ENCODE measurements at regions not wholly inside any gene's neighbourhood (a gene's known extent, or its start where the extent isn't known, plus 50 kb on each side); places are given as distances from the start of the nearest gene placed in this dataset.

DNA sequence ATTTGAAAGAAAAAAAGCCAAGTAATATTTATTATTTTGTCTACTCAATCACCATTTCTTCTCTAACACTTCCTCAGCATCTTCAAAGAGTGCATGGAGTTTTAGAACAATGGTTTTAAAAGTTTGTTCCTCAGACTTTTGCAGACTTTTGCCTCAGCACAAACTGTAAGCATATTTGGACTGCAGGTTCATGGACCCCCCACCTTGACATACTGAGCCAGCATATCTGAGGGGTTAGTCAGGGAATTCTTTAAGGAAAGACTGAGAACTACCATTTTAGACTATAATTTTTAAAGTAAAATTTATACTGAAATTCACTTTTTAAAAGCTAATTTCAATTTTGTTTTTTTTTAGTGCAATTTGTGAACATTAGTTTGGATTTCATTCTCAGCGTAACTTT is 1676.8 kb upstream of the PCDH20 start:
- no peak for TF ChIP-seq ATF7-NPFF (CRISPR knock-in tag; IDR thresholded peaks at IDR 0.05; ENCODE audit: low read depth)
- TF ChIP-seq ZKSCAN8 (CRISPR knock-in tag; IDR thresholded peaks at IDR 0.05; ENCODE audit: borderline replicate concordance): no peak
- TF ChIP-seq CEBPB (IDR thresholded peaks at IDR 0.05; ENCODE audit: borderline replicate concordance, low read depth, low read length): no peak
- TF ChIP-seq SP1 (IDR thresholded peaks at IDR 0.05): no peak
- TF ChIP-seq SP1 (CRISPR knock-in tag; IDR thresholded peaks at IDR 0.05): no peak
- no peak for TF ChIP-seq ZNF33A (CRISPR knock-in tag; IDR thresholded peaks at IDR 0.05; ENCODE audit: borderline replicate concordance)
- TF ChIP-seq NFYB (CRISPR knock-in tag; IDR thresholded peaks at IDR 0.05): no peak
- TF ChIP-seq NFRKB (IDR thresholded peaks at IDR 0.05): no peak
- TF ChIP-seq DPF2 (CRISPR knock-in tag; IDR thresholded peaks at IDR 0.05; ENCODE audit: borderline replicate concordance, low read depth): no peak
- TF ChIP-seq CBFB (CRISPR knock-in tag; IDR thresholded peaks at IDR 0.05): no peak
- TF ChIP-seq POLR2A (IDR thresholded peaks at IDR 0.05; ENCODE audit: insufficient read depth in 1 of 2, low read depth in 2 of 2, low read length in 2 of 2): no peak
- TF ChIP-seq, protein P1, sequence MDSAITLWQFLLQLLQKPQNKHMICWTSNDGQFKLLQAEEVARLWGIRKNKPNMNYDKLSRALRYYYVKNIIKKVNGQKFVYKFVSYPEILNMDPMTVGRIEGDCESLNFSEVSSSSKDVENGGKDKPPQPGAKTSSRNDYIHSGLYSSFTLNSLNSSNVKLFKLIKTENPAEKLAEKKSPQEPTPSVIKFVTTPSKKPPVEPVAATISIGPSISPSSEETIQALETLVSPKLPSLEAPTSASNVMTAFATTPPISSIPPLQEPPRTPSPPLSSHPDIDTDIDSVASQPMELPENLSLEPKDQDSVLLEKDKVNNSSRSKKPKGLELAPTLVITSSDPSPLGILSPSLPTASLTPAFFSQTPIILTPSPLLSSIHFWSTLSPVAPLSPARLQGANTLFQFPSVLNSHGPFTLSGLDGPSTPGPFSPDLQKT (CRISPR knock-in tag; IDR thresholded peaks at IDR 0.05; ENCODE audit: borderline replicate concordance): no peak
- TF ChIP-seq ZNF12 (CRISPR knock-in tag; IDR thresholded peaks at IDR 0.05): no peak
- TF ChIP-seq, protein P2, sequence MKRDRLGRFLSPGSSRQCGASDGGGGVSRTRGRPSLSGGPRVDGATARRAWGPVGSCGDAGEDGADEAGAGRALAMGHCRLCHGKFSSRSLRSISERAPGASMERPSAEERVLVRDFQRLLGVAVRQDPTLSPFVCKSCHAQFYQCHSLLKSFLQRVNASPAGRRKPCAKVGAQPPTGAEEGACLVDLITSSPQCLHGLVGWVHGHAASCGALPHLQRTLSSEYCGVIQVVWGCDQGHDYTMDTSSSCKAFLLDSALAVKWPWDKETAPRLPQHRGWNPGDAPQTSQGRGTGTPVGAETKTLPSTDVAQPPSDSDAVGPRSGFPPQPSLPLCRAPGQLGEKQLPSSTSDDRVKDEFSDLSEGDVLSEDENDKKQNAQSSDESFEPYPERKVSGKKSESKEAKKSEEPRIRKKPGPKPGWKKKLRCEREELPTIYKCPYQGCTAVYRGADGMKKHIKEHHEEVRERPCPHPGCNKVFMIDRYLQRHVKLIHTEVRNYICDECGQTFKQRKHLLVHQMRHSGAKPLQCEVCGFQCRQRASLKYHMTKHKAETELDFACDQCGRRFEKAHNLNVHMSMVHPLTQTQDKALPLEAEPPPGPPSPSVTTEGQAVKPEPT (CRISPR knock-in tag; IDR thresholded peaks at IDR 0.05; ENCODE audit: low read depth): no peak
- no peak for TF ChIP-seq SSRP1 (CRISPR knock-in tag; IDR thresholded peaks at IDR 0.05)
